ENCODE measurements at regions not wholly inside any gene's neighbourhood (a gene's known extent, or its start where the extent isn't known, plus 50 kb on each side); places are given as distances from the start of the nearest gene placed in this dataset.
"Not testable (repeated sequence)": the region's sequence is repeated elsewhere in the genome, so short reads cannot be mapped to it uniquely, and the experiment has no call there.

DNA sequence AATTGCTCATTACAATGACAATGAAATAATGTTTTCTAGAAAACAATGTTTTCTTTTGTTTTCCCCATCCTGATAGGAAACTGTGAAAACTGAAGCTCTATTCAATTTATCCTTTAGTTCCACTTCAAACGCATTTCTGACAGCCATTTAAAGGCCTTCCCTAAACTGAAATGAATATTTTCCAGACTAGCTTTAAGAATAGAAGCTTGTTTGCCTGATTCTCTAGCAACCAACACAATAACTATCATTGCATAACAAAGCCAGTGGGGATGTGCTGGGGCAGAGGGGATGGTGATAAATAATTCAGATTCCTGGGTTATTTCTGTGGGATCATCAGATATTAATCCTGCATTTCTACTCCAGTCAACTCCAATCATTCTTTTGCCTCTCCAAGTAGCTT is 427.1 kb downstream of the RND3 start:
- DNase-seq (ENCODE audit: insufficient read length, low spot score): no peak
- TF ChIP-seq POLR2A (IDR thresholded peaks at IDR 0.05; ENCODE audit: low read depth, low read length): no peak
- FAIRE-seq: peak; percentile 33

GRCh38 chr2:150059676-150060075 is 427.8 kb downstream of the RND3 start:
- DNase-seq (ENCODE audit: insufficient read length, low spot score); FAIRE-seq: not testable (repeated sequence)

GRCh38 chr2:150052457-150052856 is 435.0 kb downstream of the RND3 start:
- no peak for TF ChIP-seq POLR2A (IDR thresholded peaks at IDR 0.05; ENCODE audit: low read depth, low read length)
- FAIRE-seq: no peak

GRCh38 chr2:150051004-150051403 is 436.5 kb downstream of the RND3 start:
- no peak for TF ChIP-seq POLR2A (IDR thresholded peaks at IDR 0.05; ENCODE audit: low read depth, low read length)
- FAIRE-seq (no peak), DNase-seq (ENCODE audit: insufficient read length, low spot score) (no peak)

More at GRCh38 chr2:150052457-150052856, 435.0 kb downstream of the RND3 start:
- DNase-seq (ENCODE audit: insufficient read length, low spot score): no peak

DNA sequence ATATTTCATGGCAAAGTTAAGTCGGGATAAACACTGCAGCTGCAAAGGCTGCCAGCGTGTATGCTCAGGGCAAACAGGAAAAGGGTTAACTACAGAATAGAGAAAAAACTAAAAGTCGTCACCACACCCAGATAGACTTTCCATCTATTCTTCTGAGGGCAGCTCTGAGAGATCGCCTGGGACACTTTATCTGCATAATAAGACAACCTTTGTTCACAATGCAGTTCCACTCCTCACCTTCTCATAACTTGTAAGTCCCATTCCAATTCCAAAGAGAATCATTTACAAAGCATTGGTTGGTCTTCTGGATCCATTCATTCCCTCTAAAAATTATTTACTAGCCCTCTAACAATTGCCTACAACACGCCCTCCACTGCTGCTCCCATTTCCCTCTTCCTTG is 437.4 kb downstream of the RND3 start:
- no peak for TF ChIP-seq POLR2A (IDR thresholded peaks at IDR 0.05; ENCODE audit: low read depth, low read length)
- no peak for DNase-seq (ENCODE audit: insufficient read length, low spot score)
- no peak for FAIRE-seq

DNA sequence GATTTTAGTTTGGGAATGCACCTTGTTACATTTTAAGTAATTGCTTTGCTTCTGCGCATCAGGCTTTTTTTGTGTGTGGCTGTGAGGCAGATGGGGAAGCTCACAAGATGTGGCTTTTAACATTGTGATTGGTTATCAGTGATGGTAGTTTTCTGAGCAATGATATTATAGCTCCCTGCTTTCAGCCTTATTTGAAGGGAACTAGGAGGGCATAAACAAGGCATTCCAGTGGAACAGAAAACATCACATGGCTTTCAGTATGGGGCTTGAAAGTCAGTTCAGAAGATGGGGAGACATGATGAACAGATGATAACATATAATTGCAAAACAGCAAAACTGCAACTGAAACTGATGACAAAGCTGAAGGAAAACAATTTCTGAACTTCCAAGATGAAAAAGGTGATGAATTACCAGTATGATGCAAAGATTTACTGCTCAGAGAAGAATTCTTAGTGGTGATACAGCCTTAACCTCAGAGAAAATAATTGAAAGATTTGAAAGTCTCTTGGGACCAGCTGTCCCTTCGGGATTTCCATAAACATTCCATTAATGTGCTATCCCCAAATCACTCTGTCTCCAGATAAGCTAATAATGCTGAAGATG is 439.7 kb downstream of the RND3 start:
- TF ChIP-seq POLR2A (IDR thresholded peaks at IDR 0.05; ENCODE audit: low read depth, low read length): no peak
- DNase-seq (ENCODE audit: insufficient read length, low spot score) (no peak), FAIRE-seq (peak; percentile 41)

- FAIRE-seq (no peak), DNase-seq (ENCODE audit: insufficient read length, low spot score) (no peak)
- no peak for TF ChIP-seq POLR2A (IDR thresholded peaks at IDR 0.05; ENCODE audit: low read depth, low read length)
Observed at GRCh38 chr2:150046810-150047209, 440.7 kb downstream of the RND3 start.

DNA sequence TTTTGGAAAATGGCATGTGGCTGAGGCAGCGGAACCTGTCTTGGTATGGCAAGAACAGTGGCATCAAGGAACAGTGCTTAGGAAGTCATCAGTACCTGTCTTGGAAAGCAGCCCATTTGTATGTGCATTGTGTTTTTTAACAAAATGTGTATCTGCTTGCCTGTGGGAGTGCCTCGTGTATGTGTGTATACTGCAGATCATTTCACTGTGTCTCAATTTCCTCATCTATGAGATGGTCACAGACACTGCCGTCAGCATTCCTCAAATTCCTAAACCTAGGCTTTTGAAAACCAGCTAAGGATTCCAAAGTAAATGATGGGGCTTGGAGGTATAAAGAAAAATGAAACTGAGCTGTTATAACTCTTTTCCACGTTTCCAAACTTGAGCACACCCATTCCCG is 441.3 kb downstream of the RND3 start:
- DNase-seq (ENCODE audit: insufficient read length, low spot score) (no peak), FAIRE-seq (peak; percentile 80)
- TF ChIP-seq POLR2A (IDR thresholded peaks at IDR 0.05; ENCODE audit: low read depth, low read length): no peak

- DNase-seq (ENCODE audit: insufficient read length, low spot score) (no peak), FAIRE-seq (no peak)
- TF ChIP-seq POLR2A (IDR thresholded peaks at IDR 0.05; ENCODE audit: low read depth, low read length): no peak
Observed at GRCh38 chr2:150045601-150046000, 441.9 kb downstream of the RND3 start.

GRCh38 chr2:150043172-150043500 is 444.3 kb downstream of the RND3 start:
- FAIRE-seq (no peak), DNase-seq (ENCODE audit: insufficient read length, low spot score) (no peak)
- no peak for TF ChIP-seq POLR2A (IDR thresholded peaks at IDR 0.05; ENCODE audit: low read depth, low read length)

- DNase-seq (ENCODE audit: insufficient read length, low spot score) (no peak), FAIRE-seq (no peak)
- no peak for TF ChIP-seq POLR2A (IDR thresholded peaks at IDR 0.05; ENCODE audit: low read depth, low read length)
Observed at GRCh38 chr2:150042500-150043171, 444.8 kb downstream of the RND3 start.

- no peak for TF ChIP-seq POLR2A (IDR thresholded peaks at IDR 0.05; ENCODE audit: low read depth, low read length)
- FAIRE-seq: peak; percentile 52
- no peak for DNase-seq (ENCODE audit: insufficient read length, low spot score)
Observed at GRCh38 chr2:150041722-150042425, 445.6 kb downstream of the RND3 start.

DNA sequence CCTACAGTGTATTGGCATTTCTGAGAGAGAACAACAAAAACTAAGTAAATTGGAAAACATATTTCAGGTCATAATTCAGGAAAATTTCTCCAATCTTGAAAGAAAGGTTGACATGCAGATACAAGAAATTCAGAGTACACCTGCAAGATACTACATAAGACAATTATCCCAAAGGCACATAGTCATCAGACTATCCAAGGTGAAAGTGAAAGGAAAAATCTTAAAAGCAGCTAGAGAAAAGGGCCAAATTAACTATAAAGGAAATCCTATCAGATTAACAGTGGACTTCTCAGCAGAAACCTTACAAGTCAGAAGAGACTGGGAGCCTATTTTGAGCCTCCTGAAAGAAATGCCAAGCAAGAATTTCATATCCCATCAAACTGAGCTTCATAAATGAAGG is 449.0 kb upstream of the MMADHC start:
- peak; percentile 30 for FAIRE-seq

DNA sequence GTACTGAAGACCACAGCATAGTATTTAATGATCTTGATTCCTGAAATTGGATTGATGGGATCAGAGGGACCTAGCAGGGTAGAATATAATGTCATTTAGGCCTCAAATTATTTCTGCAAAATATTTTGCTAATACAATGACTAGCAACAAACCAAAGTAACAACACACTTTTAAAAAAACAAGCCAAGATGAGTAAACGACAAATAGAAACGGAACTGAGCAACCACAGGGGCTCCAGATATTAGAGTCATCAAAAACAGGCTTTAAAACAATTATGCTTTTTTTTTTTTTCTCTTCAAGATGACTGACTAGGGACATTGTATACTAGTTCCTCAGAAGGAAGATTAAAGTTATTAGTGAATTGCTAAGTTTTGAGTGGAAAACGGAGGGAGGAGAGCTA is 447.1 kb upstream of the MMADHC start:
- DNase-seq (ENCODE audit: insufficient read length, low spot score): no peak
- no peak for FAIRE-seq

More for the DNA sequence above, 449.0 kb upstream of the MMADHC start:
- no peak for DNase-seq (ENCODE audit: insufficient read length, low spot score)
- no peak for TF ChIP-seq POLR2A (IDR thresholded peaks at IDR 0.05; ENCODE audit: low read depth, low read length)

More for the DNA sequence above, 447.1 kb upstream of the MMADHC start:
- TF ChIP-seq POLR2A (IDR thresholded peaks at IDR 0.05; ENCODE audit: low read depth, low read length): no peak
